Tibial artery (tissue), 4 donors: ENCODE measurements at regions not wholly inside any gene's neighbourhood (a gene's known extent, or its start where the extent isn't known, plus 50 kb on each side); places are given as distances from the start of the nearest gene placed in this dataset.

ENCODE experiments used
- DNase-seq, 2 donors: peaks; one replicate each; pipeline ENCODE4 v3.0.0-alpha.2; 2019
- H3K27ac ChIP-seq, 2 donors: fragments of 200-600 bp; sonication (generic) in 1 of 2; 1 replicate in 1 of 2; 2 replicates in 1 of 2; pipeline ENCODE4 v1.5.1; 2018 to 2019; ENCODE audit warnings: mild to moderate bottlenecking in 1 of 2
- H3K27me3 ChIP-seq, 2 donors: fragments of 200-600 bp; sonication (generic) in 1 of 2; one replicate each; pipeline versions ENCODE4 v1.5.1 to v1.6.0; 2016 to 2019
- H3K36me3 ChIP-seq, 3 donors: fragments of 200-600 bp; sonication (generic) in 2 of 3; one replicate each; pipeline ENCODE4 v1.5.1; 2016 to 2019; ENCODE audit warnings: mild to moderate bottlenecking in 2 of 3
- H3K4me1 ChIP-seq, 4 donors: fragments of 200-600 bp; sonication (generic) in 2 of 4; 1 replicate in 3 of 4; 2 replicates in 1 of 4; pipeline ENCODE4 v1.5.1; 2016 to 2019
- H3K4me3 ChIP-seq, 2 donors: fragments of 200-600 bp; sonication (generic) in 1 of 2; 1 replicate in 1 of 2; 2 replicates in 1 of 2; pipeline ENCODE4 v1.5.1; 2018 to 2019; ENCODE audit warnings: mild to moderate bottlenecking in 2 of 2
- H3K9me3 ChIP-seq, 3 donors: fragments of 200-600 bp; sonication (generic) in 1 of 3; one replicate each; pipeline ENCODE4 v1.5.1; 2016 to 2019
- intact Hi-C: fragments of 100-400 bp; cut with DNase I; formaldehyde crosslinking; loops from one replicate; pipeline ENCODE4 v1.15.0; 2023; ENCODE audit warnings: low total_unique reads
- TF ChIP-seq, protein P1 (sequence below), 2 experiments: fragments of 200-600 bp in 1 of 2; fragments of 450-650 bp in 1 of 2; IDR thresholded peaks; one replicate each; pipeline ENCODE4 v1.5.1; 2017 to 2019; ENCODE audit warnings: antibody characterized with exemption in 2 of 2, mild to moderate bottlenecking in 1 of 2, moderate library complexity in 1 of 2

DNA sequence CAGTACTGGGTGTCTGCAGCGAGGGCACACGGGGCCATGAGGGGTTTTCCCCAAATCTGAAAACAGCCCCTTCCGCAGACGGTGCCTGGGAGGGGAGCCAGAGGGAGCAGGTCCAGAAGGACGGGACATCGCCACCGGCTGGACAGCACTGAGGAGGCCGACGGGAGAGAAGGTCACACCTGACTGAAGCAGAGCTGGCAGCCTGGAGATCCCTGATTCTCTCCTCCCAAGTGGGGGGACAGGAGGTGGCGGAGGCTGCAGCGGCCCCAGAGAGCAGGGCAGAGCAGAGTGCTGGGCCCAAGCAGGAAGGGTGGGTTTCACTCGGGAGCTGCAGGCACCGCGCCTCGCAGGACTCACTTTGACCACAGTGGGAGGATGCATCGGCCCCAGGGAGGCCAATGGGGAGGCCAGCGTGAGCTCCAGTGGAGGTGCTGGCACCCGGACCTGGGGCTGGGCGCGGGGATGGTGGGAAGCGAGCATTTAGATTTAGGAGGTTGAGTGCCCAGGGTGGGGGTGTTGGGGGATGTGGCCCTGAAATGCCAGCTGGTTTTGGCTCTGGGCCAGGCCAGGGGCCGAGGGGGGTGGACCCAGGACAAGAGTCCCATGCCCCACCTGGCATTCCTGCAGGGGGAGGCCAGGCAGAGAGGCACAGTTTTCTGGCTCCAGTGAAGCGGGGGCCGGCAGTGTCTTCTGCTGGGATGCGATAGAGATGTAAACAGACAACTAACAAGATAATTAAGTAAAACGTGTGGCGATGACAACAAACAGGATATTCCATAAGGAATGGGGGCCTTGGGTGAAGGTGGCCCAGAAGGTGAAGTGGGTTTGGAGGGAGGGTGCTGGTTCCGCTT is 92.3 kb upstream of the FGF3 start:
- peak; percentile 17 to 64 for DNase-seq

DNA sequence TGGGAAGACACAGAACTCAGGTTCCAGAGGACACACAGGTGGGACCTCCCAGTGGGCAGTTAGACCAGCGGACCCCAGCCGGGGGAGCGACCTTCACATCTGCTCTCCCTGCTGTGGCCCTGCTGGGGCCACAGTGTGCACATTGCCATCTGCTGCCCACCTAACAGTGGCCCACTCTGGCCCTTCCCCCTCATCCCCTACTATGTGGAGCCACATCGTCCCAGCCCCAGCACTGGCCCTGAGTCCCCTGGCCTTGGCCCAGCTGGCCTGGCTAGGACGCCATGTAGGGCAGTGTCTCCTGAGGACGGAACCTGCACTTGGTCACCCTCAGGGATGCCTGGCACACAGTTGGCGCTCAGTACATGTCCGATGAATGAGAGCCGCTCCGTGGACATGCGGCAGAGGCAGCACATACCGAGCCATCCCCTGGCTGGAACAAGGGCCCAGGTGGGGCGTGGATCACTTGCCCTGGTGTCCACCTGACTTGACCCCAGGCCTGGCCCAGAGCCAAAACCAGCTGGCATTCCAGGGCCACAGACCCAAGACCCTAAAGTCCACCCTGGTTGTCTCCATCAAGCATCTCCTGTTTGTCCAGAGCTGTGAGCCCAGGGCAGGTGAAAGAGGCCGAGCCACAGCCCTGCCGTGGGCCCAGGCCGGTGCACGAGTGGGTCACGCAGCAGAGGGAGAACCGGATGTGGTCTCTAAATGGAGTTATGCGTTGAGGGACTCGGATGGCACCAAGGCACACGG is 93.1 kb upstream of the FGF3 start:
- Histone ChIP-seq H3K27me3 (peaks cover 0 to 4% of the 10 kb centered on the region in 2 donors), H3K4me3 (no peak overlapping the region), H3K36me3 (no peaks in the 10 kb centered on the region), H3K27ac (no peak overlapping the region), H3K4me1 (peaks cover 0 to 71% (median 42%) of the 10 kb centered on the region in 4 donors), H3K9me3 (no peaks in the 10 kb centered on the region)
- DNase-seq = peak; percentile 17 to 66
- TF ChIP-seq, protein P1, sequence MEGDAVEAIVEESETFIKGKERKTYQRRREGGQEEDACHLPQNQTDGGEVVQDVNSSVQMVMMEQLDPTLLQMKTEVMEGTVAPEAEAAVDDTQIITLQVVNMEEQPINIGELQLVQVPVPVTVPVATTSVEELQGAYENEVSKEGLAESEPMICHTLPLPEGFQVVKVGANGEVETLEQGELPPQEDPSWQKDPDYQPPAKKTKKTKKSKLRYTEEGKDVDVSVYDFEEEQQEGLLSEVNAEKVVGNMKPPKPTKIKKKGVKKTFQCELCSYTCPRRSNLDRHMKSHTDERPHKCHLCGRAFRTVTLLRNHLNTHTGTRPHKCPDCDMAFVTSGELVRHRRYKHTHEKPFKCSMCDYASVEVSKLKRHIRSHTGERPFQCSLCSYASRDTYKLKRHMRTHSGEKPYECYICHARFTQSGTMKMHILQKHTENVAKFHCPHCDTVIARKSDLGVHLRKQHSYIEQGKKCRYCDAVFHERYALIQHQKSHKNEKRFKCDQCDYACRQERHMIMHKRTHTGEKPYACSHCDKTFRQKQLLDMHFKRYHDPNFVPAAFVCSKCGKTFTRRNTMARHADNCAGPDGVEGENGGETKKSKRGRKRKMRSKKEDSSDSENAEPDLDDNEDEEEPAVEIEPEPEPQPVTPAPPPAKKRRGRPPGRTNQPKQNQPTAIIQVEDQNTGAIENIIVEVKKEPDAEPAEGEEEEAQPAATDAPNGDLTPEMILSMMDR (IDR thresholded peaks at IDR 0.05) = no peak
- intact Hi-C loops = no loop called here

More for the DNA sequence above, 92.3 kb upstream of the FGF3 start:
- H3K4me1 ChIP-seq = peaks cover 0 to 63% (median 38%) of the 10 kb centered on the region in 4 donors
- peaks cover 0 to 4% of the 10 kb centered on the region in 2 donors for H3K27me3 ChIP-seq
- no peaks in the 10 kb centered on the region for H3K9me3 ChIP-seq
- intact Hi-C loops = loop anchor here (2.0 kb wide), 1 partner anchor 279 kb away; no protein-coding TSS in a partner anchor
- TF ChIP-seq, protein P1 (IDR thresholded peaks at IDR 0.05) = no peak
- no peak overlapping the region for H3K27ac ChIP-seq
- H3K36me3 ChIP-seq = no peaks in the 10 kb centered on the region
- H3K4me3 ChIP-seq = no peak overlapping the region

DNA sequence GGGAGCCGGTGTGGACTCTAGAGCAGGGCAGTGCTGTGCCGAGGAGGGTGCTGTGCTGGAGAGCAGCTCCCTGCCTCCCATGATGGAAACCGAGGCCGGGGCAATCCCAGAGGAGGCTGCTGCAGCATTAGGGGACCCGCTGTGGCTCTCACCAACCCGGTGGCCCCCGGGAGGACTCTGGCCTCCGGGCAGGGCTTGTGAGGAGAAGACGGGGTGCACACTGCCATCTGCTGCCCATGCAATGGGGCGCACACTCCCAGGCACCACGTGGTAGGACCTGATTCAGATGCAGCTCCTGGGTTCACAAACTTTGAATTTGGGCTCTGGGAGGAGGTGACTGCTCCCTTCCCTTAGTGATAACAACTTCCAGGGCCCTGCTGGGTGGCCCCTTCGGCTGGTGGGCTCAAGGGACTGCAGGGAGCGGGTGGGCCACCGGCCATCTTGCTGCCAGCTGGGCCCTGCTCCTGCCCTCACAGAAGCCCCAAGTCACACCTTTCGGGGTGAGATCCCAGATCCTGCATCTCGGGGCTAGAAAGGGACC is 93.8 kb upstream of the FGF3 start:
- Histone ChIP-seq H3K27me3 (peaks cover 0 to 4% of the 10 kb centered on the region in 2 donors), H3K4me3 (no peak overlapping the region), H3K9me3 (no peaks in the 10 kb centered on the region), H3K36me3 (no peaks in the 10 kb centered on the region), H3K4me1 (peaks cover 0 to 75% (median 45%) of the 10 kb centered on the region in 4 donors), H3K27ac (peak overlapping the region; percentile 91 to 92)
- DNase-seq = peak; percentile 17 to 57
- TF ChIP-seq, protein P1 (IDR thresholded peaks at IDR 0.05) = no peak
- intact Hi-C loops = no loop called here

DNA sequence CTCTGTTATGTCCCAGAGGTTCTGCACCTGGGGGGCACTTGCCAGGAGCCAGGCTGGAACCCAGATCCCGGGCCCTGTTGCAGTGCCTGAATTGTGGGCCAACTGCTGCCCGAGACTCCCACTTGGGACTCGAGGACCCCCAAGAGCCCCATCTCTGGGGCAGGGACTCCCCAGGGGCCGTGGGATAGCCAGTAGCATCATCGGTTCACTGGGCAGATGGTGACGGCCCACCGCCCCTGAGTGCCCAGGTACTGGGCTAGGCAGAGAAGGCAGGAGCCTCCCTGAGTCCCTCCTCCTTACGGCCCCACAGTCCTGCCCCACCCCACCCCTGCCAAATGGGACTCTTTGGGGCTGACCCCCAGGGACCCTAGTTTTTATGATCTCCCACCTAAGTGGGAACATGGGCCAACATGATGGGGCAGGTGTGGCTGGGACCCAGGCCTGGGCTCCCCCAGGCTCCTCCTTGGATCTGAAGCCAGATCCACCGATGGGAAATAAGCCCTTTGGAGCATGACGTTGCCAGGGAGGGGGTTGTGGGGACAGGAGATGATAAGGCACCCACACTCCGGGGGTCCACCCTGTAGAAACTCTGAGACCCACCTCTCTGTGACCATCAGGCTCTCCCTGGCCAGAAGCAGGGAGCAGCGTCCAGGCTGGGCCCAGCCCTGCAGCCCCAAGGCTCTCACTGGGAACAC is 94.5 kb upstream of the FGF3 start:
- TF ChIP-seq, protein P1 (IDR thresholded peaks at IDR 0.05) = no peak
- DNase-seq = peak; percentile 13 to 47
- no peaks in the 10 kb centered on the region for H3K36me3 ChIP-seq
- H3K27me3 ChIP-seq = peaks cover 0 to 4% of the 10 kb centered on the region in 2 donors
- intact Hi-C loops = no loop called here
- no peak overlapping the region for H3K4me3 ChIP-seq
- H3K4me1 ChIP-seq = peaks cover 7 to 82% (median 53%) of the 10 kb centered on the region in 4 donors
- peak overlapping the region; percentile 91 to 92 for H3K27ac ChIP-seq
- no peaks in the 10 kb centered on the region for H3K9me3 ChIP-seq
